ENCODE measurements at regions not wholly inside any gene's neighbourhood (a gene's known extent, or its start where the extent isn't known, plus 50 kb on each side); places are given as distances from the start of the nearest gene placed in this dataset.

DNA sequence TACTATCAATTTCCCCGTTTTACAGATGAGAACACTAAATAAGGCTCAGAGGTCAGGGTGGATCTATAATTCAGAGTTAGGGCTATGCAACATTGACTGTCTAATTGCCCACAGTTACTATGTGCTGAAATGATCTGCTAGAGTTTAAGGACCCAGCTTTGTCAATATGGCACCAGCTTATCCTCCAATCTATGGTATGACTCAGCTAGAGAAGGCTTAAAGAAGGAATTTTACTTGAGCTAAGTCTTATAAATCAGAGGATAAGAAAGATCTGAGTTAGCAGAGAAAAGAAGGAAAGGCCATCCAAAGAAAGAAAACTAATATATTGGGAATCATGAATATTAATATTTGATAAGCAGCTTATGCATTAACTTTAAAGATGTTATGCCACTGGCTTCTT is 78.1 kb downstream of the ASB9 start:
- H3K4me3 ChIP-seq (ENCODE audit: control insufficient read depth, low read depth, low read length) = no peak overlapping the region
- DNase-seq (ENCODE audit: low read depth) = no peak
- TF ChIP-seq, protein P1, sequence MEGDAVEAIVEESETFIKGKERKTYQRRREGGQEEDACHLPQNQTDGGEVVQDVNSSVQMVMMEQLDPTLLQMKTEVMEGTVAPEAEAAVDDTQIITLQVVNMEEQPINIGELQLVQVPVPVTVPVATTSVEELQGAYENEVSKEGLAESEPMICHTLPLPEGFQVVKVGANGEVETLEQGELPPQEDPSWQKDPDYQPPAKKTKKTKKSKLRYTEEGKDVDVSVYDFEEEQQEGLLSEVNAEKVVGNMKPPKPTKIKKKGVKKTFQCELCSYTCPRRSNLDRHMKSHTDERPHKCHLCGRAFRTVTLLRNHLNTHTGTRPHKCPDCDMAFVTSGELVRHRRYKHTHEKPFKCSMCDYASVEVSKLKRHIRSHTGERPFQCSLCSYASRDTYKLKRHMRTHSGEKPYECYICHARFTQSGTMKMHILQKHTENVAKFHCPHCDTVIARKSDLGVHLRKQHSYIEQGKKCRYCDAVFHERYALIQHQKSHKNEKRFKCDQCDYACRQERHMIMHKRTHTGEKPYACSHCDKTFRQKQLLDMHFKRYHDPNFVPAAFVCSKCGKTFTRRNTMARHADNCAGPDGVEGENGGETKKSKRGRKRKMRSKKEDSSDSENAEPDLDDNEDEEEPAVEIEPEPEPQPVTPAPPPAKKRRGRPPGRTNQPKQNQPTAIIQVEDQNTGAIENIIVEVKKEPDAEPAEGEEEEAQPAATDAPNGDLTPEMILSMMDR (conservative IDR thresholded peaks at IDR 0.05; ENCODE audit: control insufficient read depth, insufficient read depth, low read depth, low read length) = no peak

GRCh38 chrX:15188039-15188438 is 81.8 kb downstream of the ASB9 start:
- DNase-seq (ENCODE audit: low read depth) = no peak
- no peak overlapping the region for H3K4me3 ChIP-seq (ENCODE audit: control insufficient read depth, low read depth, low read length)
- TF ChIP-seq, protein P1 (conservative IDR thresholded peaks at IDR 0.05; ENCODE audit: control insufficient read depth, insufficient read depth, low read depth, low read length) = no peak

- no peak for DNase-seq (ENCODE audit: low read depth)
- TF ChIP-seq, protein P1 (conservative IDR thresholded peaks at IDR 0.05; ENCODE audit: control insufficient read depth, insufficient read depth, low read depth, low read length) = no peak
Observed at GRCh38 chrX:15177316-15177715, 92.6 kb downstream of the ASB9 start.

GRCh38 chrX:15173411-15173810 is 96.5 kb downstream of the ASB9 start:
- no peak for DNase-seq (ENCODE audit: low read depth)
- H3K4me3 ChIP-seq (ENCODE audit: control insufficient read depth, low read depth, low read length) = no peak overlapping the region
- TF ChIP-seq, protein P1 (conservative IDR thresholded peaks at IDR 0.05; ENCODE audit: control insufficient read depth, insufficient read depth, low read depth, low read length) = no peak

More at GRCh38 chrX:15177316-15177715, 92.6 kb downstream of the ASB9 start:
- no peak overlapping the region for H3K4me3 ChIP-seq (ENCODE audit: control insufficient read depth, low read depth, low read length)

DNA sequence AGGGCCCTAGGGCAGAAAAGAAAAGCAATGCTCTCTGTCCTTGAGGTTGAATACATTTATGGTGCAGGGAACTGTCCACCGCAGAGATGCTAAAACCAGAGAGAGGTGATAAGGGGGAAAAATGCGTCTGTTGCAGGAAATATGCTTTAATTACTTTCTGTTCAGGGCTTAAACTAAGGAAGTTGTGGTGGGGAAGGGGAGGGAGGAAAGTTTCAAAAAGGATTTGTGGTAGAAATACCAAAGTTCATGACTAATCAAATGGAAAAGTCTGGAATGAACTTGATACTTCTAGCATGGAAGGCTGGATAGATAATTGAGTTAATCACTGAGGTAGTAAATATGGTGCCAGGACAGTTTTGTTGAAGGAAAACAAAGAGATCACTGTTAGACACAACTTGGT is 99.0 kb downstream of the ASB9 start:
- no peak for DNase-seq (ENCODE audit: low read depth)
- TF ChIP-seq, protein P1 (conservative IDR thresholded peaks at IDR 0.05; ENCODE audit: control insufficient read depth, insufficient read depth, low read depth, low read length) = no peak
- no peak overlapping the region for H3K4me3 ChIP-seq (ENCODE audit: control insufficient read depth, low read depth, low read length)

DNA sequence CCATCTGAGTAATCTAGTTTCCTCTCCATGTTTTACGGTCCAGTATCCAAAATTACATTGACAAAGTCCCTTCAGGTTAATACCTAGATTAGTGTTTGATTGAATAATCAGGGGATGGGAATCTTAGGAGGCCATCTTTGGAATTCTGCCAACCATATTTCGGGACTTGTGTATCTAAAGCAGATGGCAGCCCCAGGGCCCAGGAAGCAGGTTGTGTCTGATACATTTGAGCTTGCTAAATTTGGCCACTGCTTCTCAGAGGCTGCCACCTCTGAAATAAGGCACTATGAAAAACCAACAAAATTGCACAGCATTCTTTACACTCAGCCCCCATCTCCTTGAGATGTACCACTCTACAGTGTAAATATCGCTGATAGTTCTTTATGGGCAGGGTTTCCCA is 102.1 kb downstream of the ASB9 start:
- DNase-seq (ENCODE audit: low read depth) = no peak
- TF ChIP-seq, protein P1 (conservative IDR thresholded peaks at IDR 0.05; ENCODE audit: control insufficient read depth, insufficient read depth, low read depth, low read length) = no peak
- H3K4me3 ChIP-seq (ENCODE audit: control insufficient read depth, low read depth, low read length) = no peak overlapping the region

- no peak for DNase-seq (ENCODE audit: low read depth)
- TF ChIP-seq, protein P1 (conservative IDR thresholded peaks at IDR 0.05; ENCODE audit: control insufficient read depth, insufficient read depth, low read depth, low read length) = no peak
- H3K4me3 ChIP-seq (ENCODE audit: control insufficient read depth, low read depth, low read length) = no peak overlapping the region
Observed at GRCh38 chrX:15165832-15166231, 104.1 kb downstream of the ASB9 start.
